OCI-LY7 (cell line): ENCODE measurements at regions not wholly inside any gene's neighbourhood (a gene's known extent, or its start where the extent isn't known, plus 50 kb on each side); places are given as distances from the start of the nearest gene placed in this dataset.

Experiments
- BruUV-seq: library from RNA; stranded (reverse); fragments of 400-500 nt; replicated peaks from 2 replicates; lab custom pipeline; 2021; lab: Mats Ljungman, UMichigan
- CTCF ChIA-PET: fragments of 300-600 bp; sonication (Branson Sonifier 250); formaldehyde crosslinking; loops from one replicate; lab custom pipeline; 2022; ENCODE audit warnings: antibody characterized with exemption; ENCODE audit not compliant: unreplicated experiment; lab: Charles Lee
- POLR2A ChIA-PET: fragments of 300-600 bp; sonication (Branson Sonifier 250); formaldehyde crosslinking; loops from one replicate; lab custom pipeline; 2022; ENCODE audit warnings: antibody characterized with exemption; lab: Charles Lee
- DNase-seq: peaks from one replicate; pipeline ENCODE4 v3.0.0-alpha.2; 2015; ENCODE audit warnings: low spot score
- H2AFZ ChIP-seq: fragments of 200-600 bp; sonication (generic), shearing (Covaris generic); 2 replicates; pipeline ENCODE4 v1.6.1; 2014; ENCODE audit warnings: mild to moderate bottlenecking, antibody characterized with exemption, low read length, moderate library complexity
- H3K27ac ChIP-seq: fragments of 200-600 bp; sonication (generic); 2 replicates; pipeline ENCODE4 v1.5.1; 2014; ENCODE audit warnings: mixed run types, low read depth, mild to moderate bottlenecking, moderate library complexity, low read length, inconsistent platforms; ENCODE audit not compliant: poor library complexity, severe bottlenecking
- H3K36me3 ChIP-seq: fragments of 200-600 bp; sonication (generic); 2 replicates; pipeline ENCODE4 v1.6.1; 2014; ENCODE audit warnings: mild to moderate bottlenecking, antibody characterized with exemption, low read length, moderate library complexity, mixed read lengths; ENCODE audit not compliant: insufficient read depth
- H3K4me1 ChIP-seq: fragments of 200-600 bp; sonication (generic); 2 replicates; pipeline ENCODE4 v1.5.1; 2014; ENCODE audit warnings: mild to moderate bottlenecking, low read length; ENCODE audit not compliant: insufficient read depth, poor library complexity, severe bottlenecking
- H3K4me2 ChIP-seq: fragments of 200-600 bp; sonication (generic); 2 replicates; pipeline ENCODE4 v1.6.1; 2014; ENCODE audit warnings: mild to moderate bottlenecking, low read length
- H3K4me3 ChIP-seq: fragments of 200-600 bp; sonication (generic); 2 replicates; pipeline ENCODE4 v1.5.1; 2014; ENCODE audit warnings: mild to moderate bottlenecking, low read depth, low read length; ENCODE audit not compliant: poor library complexity, severe bottlenecking
- H3K79me2 ChIP-seq: fragments of 200-600 bp; sonication (generic); 2 replicates; pipeline ENCODE4 v1.6.1; 2016; ENCODE audit warnings: low read depth, mild to moderate bottlenecking, low read length, moderate library complexity, mixed read lengths; ENCODE audit not compliant: insufficient read depth
- H3K9me2 ChIP-seq: fragments of 200-600 bp; sonication (generic); 2 replicates; pipeline ENCODE4 v1.6.1; 2016; ENCODE audit warnings: mild to moderate bottlenecking, low read length, mixed read lengths; ENCODE audit not compliant: insufficient read depth
- H3K9me3 ChIP-seq: fragments of 200-600 bp; sonication (generic); 2 replicates; pipeline ENCODE4 v1.6.1; 2014; ENCODE audit warnings: mild to moderate bottlenecking, mixed run types, low read length, mixed read lengths
- H4K20me1 ChIP-seq: fragments of 200-600 bp; sonication (generic); 2 replicates; pipeline ENCODE4 v1.6.1; 2014; ENCODE audit warnings: mild to moderate bottlenecking, antibody characterized with exemption, low read length, moderate library complexity, mixed read lengths; ENCODE audit not compliant: insufficient read depth
- CTCF ChIP-seq: fragments of 200-600 bp; sonication (generic); conservative IDR thresholded peaks from 2 replicates; pipeline ENCODE4 v1.5.1; 2014; ENCODE audit warnings: mild to moderate bottlenecking, antibody characterized with exemption, low read length, moderate library complexity, mixed read lengths
- EZH2phosphoT487 ChIP-seq: fragments of 200-600 bp; sonication (generic); IDR thresholded peaks from 2 replicates; pipeline ENCODE4 v1.6.1; 2018; ENCODE audit warnings: low read depth, borderline replicate concordance, mild to moderate bottlenecking, mixed run types, antibody characterized with exemption, low read length, moderate library complexity, mixed read lengths
- intact Hi-C: fragments of 100-400 bp; cut with micrococcal nuclease; formaldehyde crosslinking; loops from one replicate; pipeline ENCODE4 v1.10.0; 2022; ENCODE audit not compliant: unreplicated experiment

GRCh38 chr17:77581480-77581879 is 377.0 kb upstream of the TNRC6C start:
- Histone ChIP-seq H3K9me3 (no peaks in the 10 kb centered on the region), H3K79me2 (no peaks in the 10 kb centered on the region), H3K4me3 (no peak overlapping the region), H3K9me2 (no peaks in the 10 kb centered on the region), H3K4me2 (no peak overlapping the region), H3K4me1 (no peaks in the 10 kb centered on the region), H3K27ac (no peak overlapping the region), H4K20me1 (no peaks in the 10 kb centered on the region), H2AFZ (no peak overlapping the region), H3K36me3 (no peaks in the 10 kb centered on the region)
- POLR2A ChIA-PET: no interaction called here
- BruUV-seq: no TSS peak
- CTCF ChIA-PET: no interaction called here
- DNase-seq: no peak
- TF ChIP-seq EZH2phosphoT487 (no peak), CTCF (no peak)
- intact Hi-C loops: no loop called here

GRCh38 chr17:77585142-77585860 is 373.2 kb upstream of the TNRC6C start:
- H4K20me1 ChIP-seq: no peaks in the 10 kb centered on the region
- H2AFZ ChIP-seq: no peak overlapping the region
- ChIA-PET POLR2A (interaction anchor here (0.6 kb wide), 1 partner anchor 127 kb away, joined by 3 read pairs; no protein-coding TSS in a partner anchor), CTCF (no interaction called here)
- H3K9me3 ChIP-seq: no peaks in the 10 kb centered on the region
- H3K4me1 ChIP-seq: no peaks in the 10 kb centered on the region
- intact Hi-C loops: no loop called here
- TF ChIP-seq EZH2phosphoT487 (no peak), CTCF (no peak)
- H3K9me2 ChIP-seq: no peaks in the 10 kb centered on the region
- no peaks in the 10 kb centered on the region for H3K79me2 ChIP-seq
- H3K36me3 ChIP-seq: no peaks in the 10 kb centered on the region
- H3K4me3 ChIP-seq: no peak overlapping the region
- no peak overlapping the region for H3K4me2 ChIP-seq
- no peak for DNase-seq
- no peak overlapping the region for H3K27ac ChIP-seq
- no TSS peak for BruUV-seq

- Histone ChIP-seq H3K4me3 (no peak overlapping the region), H3K4me2 (no peak overlapping the region), H3K36me3 (no peaks in the 10 kb centered on the region), H3K79me2 (no peaks in the 10 kb centered on the region), H3K9me2 (no peaks in the 10 kb centered on the region), H3K27ac (no peak overlapping the region), H2AFZ (no peak overlapping the region), H4K20me1 (no peaks in the 10 kb centered on the region), H3K4me1 (no peaks in the 10 kb centered on the region), H3K9me3 (no peaks in the 10 kb centered on the region)
- DNase-seq: no peak
- intact Hi-C loops: no loop called here
- TF ChIP-seq EZH2phosphoT487 (no peak), CTCF (no peak)
- POLR2A ChIA-PET: no interaction called here
- CTCF ChIA-PET: no interaction called here
- BruUV-seq: no TSS peak
Measured at GRCh38 chr17:77590951-77591735, 367.4 kb upstream of the TNRC6C start.
